ENCODE measurements at regions not wholly inside any gene's neighbourhood (a gene's known extent, or its start where the extent isn't known, plus 50 kb on each side); places are given as distances from the start of the nearest gene placed in this dataset.
"Not testable (repeated sequence)": the region's sequence is repeated elsewhere in the genome, so short reads cannot be mapped to it uniquely, and the experiment has no call there.

GRCh38 chr7:29623973-29624372, 60.3 kb downstream of the PRR15 start:
- no peaks in the 10 kb centered on the region for H3K27me3 ChIP-seq (replicated peaks; ENCODE audit: insufficient read depth)
- intact Hi-C loops (cut with DNase I) = no loop called here
- H3K9me3 ChIP-seq = no peaks in the 10 kb centered on the region
- no peak overlapping the region for H3K4me3 ChIP-seq
- 62% methylated on average over 2 of the region's 2 CpGs for WGBS
- no peaks in the 10 kb centered on the region for H3K36me3 ChIP-seq
- no peaks in the 10 kb centered on the region for H3K4me1 ChIP-seq (replicated peaks)
- no peak overlapping the region for H3K27ac ChIP-seq
- no peak for DNase-seq (ENCODE audit: low spot score)
- no peak for TF ChIP-seq CTCF (IDR thresholded peaks at IDR 0.05)
- TF ChIP-seq POLR2A (IDR thresholded peaks at IDR 0.05) = no peak
- TF ChIP-seq POLR2AphosphoS5 (IDR thresholded peaks at IDR 0.05) = no peak

- 54% methylated on average over 2 of the region's 2 CpGs for WGBS
- TF ChIP-seq POLR2AphosphoS5 (IDR thresholded peaks at IDR 0.05) (no peak), POLR2A (IDR thresholded peaks at IDR 0.05) (no peak), CTCF (IDR thresholded peaks at IDR 0.05) (no peak)
- Histone ChIP-seq H3K27ac (no peak overlapping the region), H3K9me3 (no peaks in the 10 kb centered on the region), H3K4me1 (replicated peaks) (no peaks in the 10 kb centered on the region), H3K4me3 (no peak overlapping the region), H3K36me3 (no peaks in the 10 kb centered on the region), H3K27me3 (replicated peaks; ENCODE audit: insufficient read depth) (no peaks in the 10 kb centered on the region)
- intact Hi-C loops (cut with DNase I) = no loop called here
- DNase-seq (ENCODE audit: low spot score) = no peak
Measured at GRCh38 chr7:29626730-29627129, 63.1 kb downstream of the PRR15 start.

GRCh38 chr7:29627631-29628030, 64.0 kb downstream of the PRR15 start:
- Histone ChIP-seq H3K4me1 (replicated peaks) (no peaks in the 10 kb centered on the region), H3K27ac (no peak overlapping the region), H3K9me3 (no peaks in the 10 kb centered on the region), H3K27me3 (replicated peaks; ENCODE audit: insufficient read depth) (no peaks in the 10 kb centered on the region), H3K4me3 (no peak overlapping the region), H3K36me3 (no peaks in the 10 kb centered on the region)
- TF ChIP-seq CTCF (IDR thresholded peaks at IDR 0.05) (no peak), POLR2AphosphoS5 (IDR thresholded peaks at IDR 0.05) (no peak), POLR2A (IDR thresholded peaks at IDR 0.05) (no peak)
- intact Hi-C loops (cut with DNase I) = no loop called here
- DNase-seq (ENCODE audit: low spot score) = no peak
- 54% methylated on average over 2 of the region's 2 CpGs for WGBS

- no peak overlapping the region for H3K27ac ChIP-seq
- TF ChIP-seq CTCF (IDR thresholded peaks at IDR 0.05) (no peak), POLR2A (IDR thresholded peaks at IDR 0.05) (no peak), POLR2AphosphoS5 (IDR thresholded peaks at IDR 0.05) (no peak)
- intact Hi-C loops (cut with DNase I) = no loop called here
- H3K9me3 ChIP-seq = no peaks in the 10 kb centered on the region
- DNase-seq (ENCODE audit: low spot score) = no peak
- no peaks in the 10 kb centered on the region for H3K27me3 ChIP-seq (replicated peaks; ENCODE audit: insufficient read depth)
- no peak overlapping the region for H3K4me3 ChIP-seq
- no peaks in the 10 kb centered on the region for H3K36me3 ChIP-seq
- no peaks in the 10 kb centered on the region for H3K4me1 ChIP-seq (replicated peaks)
- WGBS = 87% methylated on average over 3 of the region's 3 CpGs
Measured at GRCh38 chr7:29629507-29629906, 65.9 kb downstream of the PRR15 start.

GRCh38 chr7:29635067-29636008, 71.7 kb downstream of the PRR15 start:
- intact Hi-C loops (cut with DNase I) = loop anchor here (10.0 kb wide), 2 partner anchors 289 to 429 kb away; no protein-coding TSS in a partner anchor
- 0% methylated on average over 5 of the region's 5 CpGs for WGBS

More at GRCh38 chr7:29635067-29636008, 71.7 kb downstream of the PRR15 start:
- not testable (repeated sequence) for H3K9me3 ChIP-seq; H3K36me3 ChIP-seq; H3K27ac ChIP-seq; H3K4me3 ChIP-seq; H3K27me3 ChIP-seq (replicated peaks; ENCODE audit: insufficient read depth); H3K4me1 ChIP-seq (replicated peaks)
- TF ChIP-seq CTCF (IDR thresholded peaks at IDR 0.05) = peak in 3 of 4 experiments; percentile 9 to 29 (median 27)
- peak; percentile 31 for DNase-seq (ENCODE audit: low spot score)

All from prostate gland (tissue), 2 donors.